NOMO-1 treated with dmso at 0.1 percent for 144 hours (cell line): ENCODE measurements at regions not wholly inside any gene's neighbourhood (a gene's known extent, or its start where the extent isn't known, plus 50 kb on each side); places are given as distances from the start of the nearest gene placed in this dataset.
"Not testable (repeated sequence)": the region's sequence is repeated elsewhere in the genome, so short reads cannot be mapped to it uniquely, and the experiment has no call there.

ENCODE experiments used
- DNase-seq: peaks from one replicate; lab custom pipeline; 2025; ENCODE audit not compliant: unreplicated experiment; lab: John Stamatoyannopoulos, UW

- DNase-seq, result no peak
These were observed 92.6 kb upstream of the CTBP2 start for GRCh38 chr10:125252937-125253336.

GRCh38 chr10:125250834-125251233 is 90.5 kb upstream of the CTBP2 start:
- DNase-seq, result not testable (repeated sequence)

- no peak for DNase-seq
These were observed 89.6 kb upstream of the CTBP2 start for GRCh38 chr10:125249948-125250347.

- DNase-seq, result no peak
These were observed 88.1 kb upstream of the CTBP2 start for GRCh38 chr10:125248489-125248888.

GRCh38 chr10:125247576-125247975 is 87.2 kb upstream of the CTBP2 start:
- DNase-seq, result no peak

GRCh38 chr10:125243532-125244253 is 83.3 kb upstream of the CTBP2 start:
- no peak for DNase-seq

- no peak for DNase-seq
These were observed 78.3 kb upstream of the CTBP2 start for GRCh38 chr10:125238682-125239081.

GRCh38 chr10:125236091-125236490 is 75.7 kb upstream of the CTBP2 start:
- no peak for DNase-seq

- DNase-seq, result no peak
These were observed 75.0 kb upstream of the CTBP2 start for GRCh38 chr10:125235093-125236069.

GRCh38 chr10:125234576-125234975 is 74.2 kb upstream of the CTBP2 start:
- not testable (repeated sequence) for DNase-seq

- no peak for DNase-seq
These were observed 73.4 kb upstream of the CTBP2 start for GRCh38 chr10:125233726-125234125.

GRCh38 chr10:125232841-125233240 is 72.5 kb upstream of the CTBP2 start:
- DNase-seq, result no peak

- no peak for DNase-seq
These were observed 71.6 kb upstream of the CTBP2 start for GRCh38 chr10:125231813-125232475.

GRCh38 chr10:125231116-125231812 is 70.9 kb upstream of the CTBP2 start:
- no peak for DNase-seq

- no peak for DNase-seq
These were observed 69.9 kb upstream of the CTBP2 start for GRCh38 chr10:125230251-125230650.

GRCh38 chr10:125228245-125228940 is 68.0 kb upstream of the CTBP2 start:
- not testable (repeated sequence) for DNase-seq

- no peak for DNase-seq
These were observed 67.2 kb upstream of the CTBP2 start for GRCh38 chr10:125227546-125227945.

GRCh38 chr10:125226823-125227222 is 66.5 kb upstream of the CTBP2 start:
- DNase-seq, result no peak

- DNase-seq, result no peak
These were observed 65.6 kb upstream of the CTBP2 start for GRCh38 chr10:125226005-125226404.

GRCh38 chr10:125225051-125225450 is 64.7 kb upstream of the CTBP2 start:
- no peak for DNase-seq
